ENCODE measurements at regions not wholly inside any gene's neighbourhood (a gene's known extent, or its start where the extent isn't known, plus 50 kb on each side); places are given as distances from the start of the nearest gene placed in this dataset.

DNA sequence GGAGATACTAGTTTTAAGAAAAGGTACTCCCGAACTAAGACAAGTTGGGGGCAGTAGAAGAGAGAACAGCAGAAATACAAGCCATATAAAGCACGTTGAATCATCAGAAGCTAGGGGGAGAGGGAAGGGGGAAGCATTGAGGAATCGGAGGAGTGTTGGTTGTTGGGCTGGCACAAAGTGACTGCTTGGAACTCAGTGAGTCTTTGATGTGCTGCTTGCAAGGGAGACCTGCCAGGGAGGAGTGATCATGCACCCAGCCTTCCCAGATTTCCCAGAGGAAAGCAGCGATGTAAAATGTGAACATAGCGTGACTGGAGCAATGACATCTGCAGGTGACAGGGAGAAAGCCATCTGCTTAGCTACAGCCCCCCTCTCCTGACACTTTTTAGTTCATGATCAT lies 192.4 kb upstream of the IL12A start:
- no peak overlapping the region for H3K27ac Mint-ChIP-seq
- TF ChIP-seq EZH2phosphoT487 (IDR thresholded peaks at IDR 0.05; ENCODE audit: unreplicated experiment) (no peak), CTCF (conservative IDR thresholded peaks at IDR 0.05; ENCODE audit: low read depth in 2 of 2) (no peak), STAT1 (IDR thresholded peaks at IDR 0.05; ENCODE audit: unreplicated experiment) (no peak), ZNF331 (CRISPR knock-in tag; IDR thresholded peaks at IDR 0.05; ENCODE audit: low read depth) (no peak), NANOG (IDR thresholded peaks at IDR 0.05; ENCODE audit: borderline replicate concordance) (no peak), POLR2AphosphoS5 (IDR thresholded peaks at IDR 0.05; ENCODE audit: low read depth) (no peak), ETS1 (IDR thresholded peaks at IDR 0.05) (no peak), ZNF462 (CRISPR knock-in tag; IDR thresholded peaks at IDR 0.05) (no peak)
- H3K36me3 ChIP-seq (ENCODE audit: insufficient read depth) = no peaks in the 10 kb centered on the region
- ATAC-seq = no peak
- no peaks in the 10 kb centered on the region for H3K9me2 ChIP-seq (ENCODE audit: insufficient read depth)
- H3K4me2 ChIP-seq = no peak overlapping the region
- no peaks in the 10 kb centered on the region for H3K36me3 Mint-ChIP-seq (ENCODE audit: low read depth)
- no peak overlapping the region for H3K27ac ChIP-seq (ENCODE audit: low read depth)
- no peaks in the 10 kb centered on the region; the same call in 2 of the 3 replicates for H3K9me3 Mint-ChIP-seq
- DNase-seq (ENCODE audit: low spot score) = no peak
- H3K4me3 Mint-ChIP-seq = no peak overlapping the region
- H3K4me1 ChIP-seq (ENCODE audit: insufficient read depth) = peaks cover 13% of the 10 kb centered on the region
- H4K20me1 ChIP-seq (replicated peaks; ENCODE audit: insufficient read depth) = no peaks in the 10 kb centered on the region
- H3K79me2 ChIP-seq (replicated peaks; ENCODE audit: insufficient read depth) = 0 out of 2 replicates have a peak, but pooled peaks cover 12% of the 10 kb centered on the region
- no peak overlapping the region for H2AFZ ChIP-seq
- H3K27me3 ChIP-seq (ENCODE audit: insufficient read depth) = no peaks in the 10 kb centered on the region
- H3K27me3 Mint-ChIP-seq (ENCODE audit: insufficient read depth, low read depth, poor library complexity) = no peaks in the 10 kb centered on the region
- no peaks in the 10 kb centered on the region for H3F3A ChIP-seq (replicated peaks; ENCODE audit: low read depth)
- H3K4me1 Mint-ChIP-seq = peaks cover 6% of the 10 kb centered on the region
- no peak overlapping the region for H3K4me3 ChIP-seq
